ENCODE measurements at regions not wholly inside any gene's neighbourhood (a gene's known extent, or its start where the extent isn't known, plus 50 kb on each side); places are given as distances from the start of the nearest gene placed in this dataset.

- H3K9me2 ChIP-seq (ENCODE audit: insufficient read depth), result no peaks in the 10 kb centered on the region; the same call in 1 of the 2 replicates
- ATAC-seq (no peak), DNase-seq (ENCODE audit: low spot score) (no peak)
- H3K79me2 ChIP-seq (replicated peaks; ENCODE audit: insufficient read depth), result no peaks in the 10 kb centered on the region
- Mint-ChIP-seq H3K9me3 (peaks cover 73% of the 10 kb centered on the region), H3K36me3 (ENCODE audit: low read depth) (peaks cover 3% of the 10 kb centered on the region; the same call in 2 of the 3 replicates), H3K27ac (no peak overlapping the region), H3K4me3 (no peak overlapping the region), H3K27me3 (ENCODE audit: insufficient read depth, low read depth, poor library complexity) (peaks cover 2% of the 10 kb centered on the region), H3K4me1 (peaks cover 3% of the 10 kb centered on the region; the same call in 2 of the 3 replicates)
- no peak overlapping the region for H3K4me2 ChIP-seq
- H3K27ac ChIP-seq (ENCODE audit: low read depth), result no peak overlapping the region
- H4K20me1 ChIP-seq (replicated peaks; ENCODE audit: insufficient read depth), result no peaks in the 10 kb centered on the region
- no peaks in the 10 kb centered on the region for H3K4me1 ChIP-seq (ENCODE audit: insufficient read depth)
- no peak overlapping the region for H2AFZ ChIP-seq
- H3K4me3 ChIP-seq, result no peak overlapping the region
- no peaks in the 10 kb centered on the region for H3K27me3 ChIP-seq (ENCODE audit: insufficient read depth)
- no peaks in the 10 kb centered on the region for H3F3A ChIP-seq (replicated peaks; ENCODE audit: low read depth)
- H3K36me3 ChIP-seq (ENCODE audit: insufficient read depth), result 0 out of 2 replicates have a peak, but pooled peaks cover 3% of the 10 kb centered on the region
- no peak for TF ChIP-seq EZH2phosphoT487 (IDR thresholded peaks at IDR 0.05; ENCODE audit: unreplicated experiment)
- TF ChIP-seq EZH2 (IDR thresholded peaks at IDR 0.05; ENCODE audit: low read depth, unreplicated experiment), result no peak
- no peak for TF ChIP-seq ZNF114 (CRISPR knock-in tag; IDR thresholded peaks at IDR 0.05)
- TF ChIP-seq NANOG (IDR thresholded peaks at IDR 0.05; ENCODE audit: borderline replicate concordance), result no peak
- no peak for TF ChIP-seq JUNB (IDR thresholded peaks at IDR 0.05; ENCODE audit: unreplicated experiment)
- TF ChIP-seq ZNF462 (CRISPR knock-in tag; IDR thresholded peaks at IDR 0.05), result no peak
- no peak for TF ChIP-seq ZNF331 (CRISPR knock-in tag; IDR thresholded peaks at IDR 0.05; ENCODE audit: low read depth)
- TF ChIP-seq ETS1 (IDR thresholded peaks at IDR 0.05), result no peak
- no peak for TF ChIP-seq POLR2AphosphoS5 (IDR thresholded peaks at IDR 0.05; ENCODE audit: low read depth)
- TF ChIP-seq STAT1 (IDR thresholded peaks at IDR 0.05; ENCODE audit: unreplicated experiment), result no peak
- TF ChIP-seq CTCF (conservative IDR thresholded peaks at IDR 0.05; ENCODE audit: low read depth in 2 of 2), result no peak
- no peak for TF ChIP-seq CREB1 (CRISPR knock-in tag; IDR thresholded peaks at IDR 0.05; ENCODE audit: low read depth)
- no peak for TF ChIP-seq REST (IDR thresholded peaks at IDR 0.05; ENCODE audit: unreplicated experiment)
These were observed 288.3 kb upstream of the RBFOX1 start for GRCh38 chr16:7044331-7044730.
